RWPE2 (cell line): ENCODE measurements at regions not wholly inside any gene's neighbourhood (a gene's known extent, or its start where the extent isn't known, plus 50 kb on each side); places are given as distances from the start of the nearest gene placed in this dataset.

Experiments
- ATAC-seq: fragments of 200-7000 bp; cut with Tn5 transposase; 3 replicates; pipeline ENCODE4 v1.9.1; 2021; ENCODE audit warnings: low read depth
- DNase-seq: peaks from one replicate; pipeline ENCODE4 v3.0.0-alpha.2; 2020; ENCODE audit warnings: low spot score
- H3K27ac ChIP-seq: fragments of 450-650 bp; 2 replicates; pipeline ENCODE4 v1.5.1; 2017; ENCODE audit warnings: mild to moderate bottlenecking; ENCODE audit not compliant: poor library complexity, severe bottlenecking
- H3K27me3 ChIP-seq: fragments of 250-450 bp; sonication (Bioruptor Pico); 2 replicates; pipeline ENCODE4 v1.5.1; 2021; ENCODE audit warnings: mild to moderate bottlenecking, moderate library complexity; ENCODE audit not compliant: insufficient read depth, poor library complexity, severe bottlenecking
- H3K36me3 ChIP-seq: fragments of 250-450 bp; sonication (Bioruptor Pico); 2 replicates; pipeline ENCODE4 v1.5.1; 2020; ENCODE audit warnings: low read depth, mild to moderate bottlenecking, moderate library complexity
- H3K4me1 ChIP-seq: fragments of 250-450 bp; sonication (Bioruptor Pico); 2 replicates; pipeline ENCODE4 v1.5.1; 2021; ENCODE audit warnings: mild to moderate bottlenecking, moderate library complexity; ENCODE audit not compliant: insufficient read depth, poor library complexity, severe bottlenecking
- H3K4me3 ChIP-seq: fragments of 250-450 bp; sonication (Bioruptor Pico); 2 replicates; pipeline ENCODE4 v1.5.1; 2021; ENCODE audit warnings: mild to moderate bottlenecking, moderate library complexity; ENCODE audit not compliant: severe bottlenecking
- H3K9me3 ChIP-seq: fragments of 250-450 bp; sonication (Bioruptor Pico); 2 replicates; pipeline ENCODE4 v1.5.1; 2021; ENCODE audit warnings: mild to moderate bottlenecking, moderate library complexity; ENCODE audit not compliant: severe bottlenecking
- CTCF ChIP-seq: fragments of 450-650 bp; IDR thresholded peaks from one replicate; pipeline ENCODE4 v1.5.1; 2017; ENCODE audit warnings: mild to moderate bottlenecking, moderate library complexity; ENCODE audit not compliant: poor library complexity, severe bottlenecking

- ATAC-seq (no peak), DNase-seq (no peak)
- H3K27ac ChIP-seq = no peak overlapping the region
- H3K9me3 ChIP-seq = no peaks in the 10 kb centered on the region
- no peaks in the 10 kb centered on the region for H3K27me3 ChIP-seq
- no peak overlapping the region for H3K4me3 ChIP-seq
- H3K36me3 ChIP-seq = no peaks in the 10 kb centered on the region
- H3K4me1 ChIP-seq = no peaks in the 10 kb centered on the region
- TF ChIP-seq CTCF = no peak
These were observed 942.2 kb downstream of the PCDH17 start for GRCh38 chr13:58573743-58574142.

GRCh38 chr13:58574791-58575190 lies 943.2 kb downstream of the PCDH17 start:
- no peak for TF ChIP-seq CTCF
- Histone ChIP-seq H3K27me3 (no peaks in the 10 kb centered on the region), H3K36me3 (no peaks in the 10 kb centered on the region), H3K9me3 (no peaks in the 10 kb centered on the region), H3K4me3 (no peak overlapping the region), H3K4me1 (no peaks in the 10 kb centered on the region), H3K27ac (no peak overlapping the region)
- DNase-seq = no peak
- no peak for ATAC-seq

GRCh38 chr13:58579468-58579867 lies 947.9 kb downstream of the PCDH17 start:
- H3K27ac ChIP-seq = no peak overlapping the region
- DNase-seq = no peak
- no peaks in the 10 kb centered on the region for H3K9me3 ChIP-seq
- H3K36me3 ChIP-seq = no peaks in the 10 kb centered on the region
- no peak overlapping the region for H3K4me3 ChIP-seq
- H3K4me1 ChIP-seq = no peaks in the 10 kb centered on the region
- no peak for TF ChIP-seq CTCF
- H3K27me3 ChIP-seq = no peaks in the 10 kb centered on the region
- ATAC-seq = no peak

- H3K9me3 ChIP-seq = no peaks in the 10 kb centered on the region
- DNase-seq = no peak
- no peaks in the 10 kb centered on the region for H3K27me3 ChIP-seq
- ATAC-seq = no peak
- H3K27ac ChIP-seq = no peak overlapping the region
- TF ChIP-seq CTCF = no peak
- H3K4me1 ChIP-seq = no peaks in the 10 kb centered on the region
- H3K4me3 ChIP-seq = no peak overlapping the region
- H3K36me3 ChIP-seq = no peaks in the 10 kb centered on the region
These were observed 952.4 kb downstream of the PCDH17 start for GRCh38 chr13:58583966-58584365.

- H3K4me1 ChIP-seq = no peaks in the 10 kb centered on the region
- no peaks in the 10 kb centered on the region for H3K27me3 ChIP-seq
- ATAC-seq (no peak), DNase-seq (no peak)
- no peaks in the 10 kb centered on the region for H3K9me3 ChIP-seq
- no peak overlapping the region for H3K27ac ChIP-seq
- TF ChIP-seq CTCF = no peak
- no peak overlapping the region for H3K4me3 ChIP-seq
- no peaks in the 10 kb centered on the region for H3K36me3 ChIP-seq
These were observed 953.1 kb downstream of the PCDH17 start for GRCh38 chr13:58584610-58585009.
